ENCODE measurements at regions not wholly inside any gene's neighbourhood (a gene's known extent, or its start where the extent isn't known, plus 50 kb on each side); places are given as distances from the start of the nearest gene placed in this dataset.
A peak's percentile ranks its signal among the peaks of the same experiment; 100 is the strongest.

- Histone ChIP-seq H3K9ac (ENCODE audit: insufficient read depth, low read length) (no peak overlapping the region), H3K4me3 (replicated peaks in 1 of 4; ENCODE audit: control extremely low read depth in 1 of 4, insufficient read depth in 1 of 4, low read depth in 3 of 4, low read length in 4 of 4) (no peak overlapping the region), H4K20me1 (ENCODE audit: control insufficient read depth, extremely low read depth, insufficient read depth, low read length) (no peaks in the 10 kb centered on the region), H3K27ac (ENCODE audit: insufficient read depth, low read length) (no peak overlapping the region), H3K36me3 (ENCODE audit: control insufficient read depth, insufficient read depth, low read length) (no peaks in the 10 kb centered on the region), H3K4me2 (ENCODE audit: extremely low read depth, insufficient read depth, low read length) (no peak overlapping the region), H3K9me3 (ENCODE audit: control insufficient read depth, insufficient read depth, low read depth, low read length) (no peaks in the 10 kb centered on the region), H3K79me2 (ENCODE audit: control insufficient read depth, insufficient read depth, low read length) (no peaks in the 10 kb centered on the region), H3K4me1 (ENCODE audit: control insufficient read depth, extremely low read depth, insufficient read depth, low read length) (no peaks in the 10 kb centered on the region), H2AFZ (ENCODE audit: low read length) (no peak overlapping the region), H3K27me3 (ENCODE audit: control insufficient read depth, insufficient read depth, low read length) (no peaks in the 10 kb centered on the region)
- peak; percentile 1 to 60 for DNase-seq (ENCODE audit: low read depth in 2 of 2)
- TF ChIP-seq EZH2 (IDR thresholded peaks at IDR 0.05; ENCODE audit: low read length, missing control alignments) (no peak), CTCF (conservative IDR thresholded peaks at IDR 0.05 in 1 of 2, IDR thresholded peaks at IDR 0.05 in 1 of 2; ENCODE audit: low read depth in 1 of 2, low read length in 2 of 2) (no peak)
Measured at GRCh38 chr5:28254846-28255245, 1216.5 kb upstream of the CDH9 start.

- H3K9ac ChIP-seq (ENCODE audit: insufficient read depth, low read length) = no peak overlapping the region
- H3K27ac ChIP-seq (ENCODE audit: insufficient read depth, low read length) = no peak overlapping the region
- H3K4me2 ChIP-seq (ENCODE audit: extremely low read depth, insufficient read depth, low read length) = no peak overlapping the region
- no peaks in the 10 kb centered on the region for H3K4me1 ChIP-seq (ENCODE audit: control insufficient read depth, extremely low read depth, insufficient read depth, low read length)
- no peaks in the 10 kb centered on the region for H3K79me2 ChIP-seq (ENCODE audit: control insufficient read depth, insufficient read depth, low read length)
- TF ChIP-seq EZH2 (IDR thresholded peaks at IDR 0.05; ENCODE audit: low read length, missing control alignments) = no peak
- TF ChIP-seq CTCF (conservative IDR thresholded peaks at IDR 0.05 in 1 of 2, IDR thresholded peaks at IDR 0.05 in 1 of 2; ENCODE audit: low read depth in 1 of 2, low read length in 2 of 2) = no peak
- no peaks in the 10 kb centered on the region for H3K27me3 ChIP-seq (ENCODE audit: control insufficient read depth, insufficient read depth, low read length)
- no peak overlapping the region for H3K4me3 ChIP-seq (replicated peaks in 1 of 4; ENCODE audit: control extremely low read depth in 1 of 4, insufficient read depth in 1 of 4, low read depth in 3 of 4, low read length in 4 of 4)
- no peak for DNase-seq (ENCODE audit: low read depth in 2 of 2)
- no peaks in the 10 kb centered on the region for H3K9me3 ChIP-seq (ENCODE audit: control insufficient read depth, insufficient read depth, low read depth, low read length)
- H4K20me1 ChIP-seq (ENCODE audit: control insufficient read depth, extremely low read depth, insufficient read depth, low read length) = no peaks in the 10 kb centered on the region
- H3K36me3 ChIP-seq (ENCODE audit: control insufficient read depth, insufficient read depth, low read length) = no peaks in the 10 kb centered on the region
- no peak overlapping the region for H2AFZ ChIP-seq (ENCODE audit: low read length)
Measured at GRCh38 chr5:28253431-28253830, 1215.0 kb upstream of the CDH9 start.

- Histone ChIP-seq H3K4me2 (ENCODE audit: extremely low read depth, insufficient read depth, low read length) (no peak overlapping the region), H3K4me1 (ENCODE audit: control insufficient read depth, extremely low read depth, insufficient read depth, low read length) (no peaks in the 10 kb centered on the region), H3K79me2 (ENCODE audit: control insufficient read depth, insufficient read depth, low read length) (no peaks in the 10 kb centered on the region), H3K4me3 (replicated peaks in 1 of 4; ENCODE audit: control extremely low read depth in 1 of 4, insufficient read depth in 1 of 4, low read depth in 3 of 4, low read length in 4 of 4) (no peak overlapping the region), H3K27me3 (ENCODE audit: control insufficient read depth, insufficient read depth, low read length) (no peaks in the 10 kb centered on the region), H3K9me3 (ENCODE audit: control insufficient read depth, insufficient read depth, low read depth, low read length) (no peaks in the 10 kb centered on the region), H3K36me3 (ENCODE audit: control insufficient read depth, insufficient read depth, low read length) (no peaks in the 10 kb centered on the region), H2AFZ (ENCODE audit: low read length) (no peak overlapping the region), H3K27ac (ENCODE audit: insufficient read depth, low read length) (no peak overlapping the region), H3K9ac (ENCODE audit: insufficient read depth, low read length) (no peak overlapping the region), H4K20me1 (ENCODE audit: control insufficient read depth, extremely low read depth, insufficient read depth, low read length) (no peaks in the 10 kb centered on the region)
- peak in 1 of 2 donors; percentile 26 for DNase-seq (ENCODE audit: low read depth in 2 of 2)
- no peak for TF ChIP-seq EZH2 (IDR thresholded peaks at IDR 0.05; ENCODE audit: low read length, missing control alignments)
- no peak for TF ChIP-seq CTCF (conservative IDR thresholded peaks at IDR 0.05 in 1 of 2, IDR thresholded peaks at IDR 0.05 in 1 of 2; ENCODE audit: low read depth in 1 of 2, low read length in 2 of 2)
Measured at GRCh38 chr5:28249771-28250415, 1211.5 kb upstream of the CDH9 start.

Data from fibroblast of lung (primary cell).